ENCODE measurements at regions not wholly inside any gene's neighbourhood (a gene's known extent, or its start where the extent isn't known, plus 50 kb on each side); places are given as distances from the start of the nearest gene placed in this dataset.
"Not testable (repeated sequence)": the region's sequence is repeated elsewhere in the genome, so short reads cannot be mapped to it uniquely, and the experiment has no call there.

GRCh38 chr6:169977434-169978265, 226.2 kb downstream of the ERMARD start:
- no peaks in the 10 kb centered on the region for H3K36me3 Mint-ChIP-seq (ENCODE audit: unreplicated experiment)
- no peak overlapping the region for H3K4me3 Mint-ChIP-seq (ENCODE audit: unreplicated experiment)
- TF ChIP-seq, protein P1, sequence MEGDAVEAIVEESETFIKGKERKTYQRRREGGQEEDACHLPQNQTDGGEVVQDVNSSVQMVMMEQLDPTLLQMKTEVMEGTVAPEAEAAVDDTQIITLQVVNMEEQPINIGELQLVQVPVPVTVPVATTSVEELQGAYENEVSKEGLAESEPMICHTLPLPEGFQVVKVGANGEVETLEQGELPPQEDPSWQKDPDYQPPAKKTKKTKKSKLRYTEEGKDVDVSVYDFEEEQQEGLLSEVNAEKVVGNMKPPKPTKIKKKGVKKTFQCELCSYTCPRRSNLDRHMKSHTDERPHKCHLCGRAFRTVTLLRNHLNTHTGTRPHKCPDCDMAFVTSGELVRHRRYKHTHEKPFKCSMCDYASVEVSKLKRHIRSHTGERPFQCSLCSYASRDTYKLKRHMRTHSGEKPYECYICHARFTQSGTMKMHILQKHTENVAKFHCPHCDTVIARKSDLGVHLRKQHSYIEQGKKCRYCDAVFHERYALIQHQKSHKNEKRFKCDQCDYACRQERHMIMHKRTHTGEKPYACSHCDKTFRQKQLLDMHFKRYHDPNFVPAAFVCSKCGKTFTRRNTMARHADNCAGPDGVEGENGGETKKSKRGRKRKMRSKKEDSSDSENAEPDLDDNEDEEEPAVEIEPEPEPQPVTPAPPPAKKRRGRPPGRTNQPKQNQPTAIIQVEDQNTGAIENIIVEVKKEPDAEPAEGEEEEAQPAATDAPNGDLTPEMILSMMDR (IDR thresholded peaks at IDR 0.05): no peak
- no peak for DNase-seq (ENCODE audit: extremely low spot score, unreplicated experiment)
- no peaks in the 10 kb centered on the region for H3K9me3 Mint-ChIP-seq (ENCODE audit: unreplicated experiment)
- H3K4me1 Mint-ChIP-seq (ENCODE audit: unreplicated experiment): no peaks in the 10 kb centered on the region
- no peak overlapping the region for H3K27ac Mint-ChIP-seq (ENCODE audit: unreplicated experiment)
- no peaks in the 10 kb centered on the region for H3K27me3 Mint-ChIP-seq (ENCODE audit: unreplicated experiment)

- no peak for DNase-seq (ENCODE audit: extremely low spot score, unreplicated experiment)
- Mint-ChIP-seq H3K36me3 (ENCODE audit: unreplicated experiment) (no peaks in the 10 kb centered on the region), H3K27ac (ENCODE audit: unreplicated experiment) (no peak overlapping the region), H3K4me1 (ENCODE audit: unreplicated experiment) (no peaks in the 10 kb centered on the region), H3K27me3 (ENCODE audit: unreplicated experiment) (no peaks in the 10 kb centered on the region), H3K4me3 (ENCODE audit: unreplicated experiment) (no peak overlapping the region), H3K9me3 (ENCODE audit: unreplicated experiment) (no peaks in the 10 kb centered on the region)
- TF ChIP-seq, protein P1 (IDR thresholded peaks at IDR 0.05): no peak
These were observed 225.1 kb downstream of the ERMARD start for GRCh38 chr6:169976301-169977081.

DNA sequence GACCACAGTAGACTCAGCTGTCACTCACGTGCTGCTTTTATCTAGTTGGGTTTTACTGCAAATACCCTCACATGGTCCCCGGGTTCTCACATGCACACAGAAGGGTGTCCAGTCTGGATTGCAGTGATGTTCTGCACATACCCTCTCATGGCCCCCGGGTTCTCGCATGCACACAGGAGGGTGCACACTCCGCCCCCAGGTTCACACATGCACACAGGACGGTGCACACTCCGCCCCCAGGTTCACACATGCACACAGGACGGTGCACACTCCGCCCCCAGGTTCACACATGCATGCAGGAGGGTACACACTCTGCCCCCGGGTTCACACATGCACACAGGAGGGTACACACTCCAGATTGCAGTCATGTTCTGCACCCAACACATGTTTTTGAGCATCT, 224.3 kb downstream of the ERMARD start:
- no peak for DNase-seq (ENCODE audit: extremely low spot score, unreplicated experiment)
- H3K36me3 Mint-ChIP-seq (ENCODE audit: unreplicated experiment): no peaks in the 10 kb centered on the region
- H3K9me3 Mint-ChIP-seq (ENCODE audit: unreplicated experiment): no peaks in the 10 kb centered on the region

GRCh38 chr6:169975286-169975685, 223.9 kb downstream of the ERMARD start:
- Mint-ChIP-seq H3K4me1 (ENCODE audit: unreplicated experiment) (no peaks in the 10 kb centered on the region), H3K27ac (ENCODE audit: unreplicated experiment) (no peak overlapping the region), H3K36me3 (ENCODE audit: unreplicated experiment) (no peaks in the 10 kb centered on the region), H3K27me3 (ENCODE audit: unreplicated experiment) (no peaks in the 10 kb centered on the region), H3K9me3 (ENCODE audit: unreplicated experiment) (no peaks in the 10 kb centered on the region), H3K4me3 (ENCODE audit: unreplicated experiment) (no peak overlapping the region)
- TF ChIP-seq, protein P1 (IDR thresholded peaks at IDR 0.05): no peak
- DNase-seq (ENCODE audit: extremely low spot score, unreplicated experiment): no peak

More for the DNA sequence above, 224.3 kb downstream of the ERMARD start:
- no peaks in the 10 kb centered on the region for H3K4me1 Mint-ChIP-seq (ENCODE audit: unreplicated experiment)
- no peak overlapping the region for H3K27ac Mint-ChIP-seq (ENCODE audit: unreplicated experiment)
- H3K27me3 Mint-ChIP-seq (ENCODE audit: unreplicated experiment): no peaks in the 10 kb centered on the region
- H3K4me3 Mint-ChIP-seq (ENCODE audit: unreplicated experiment): no peak overlapping the region
- TF ChIP-seq, protein P1 (IDR thresholded peaks at IDR 0.05): no peak

GRCh38 chr6:169974663-169975062, 223.2 kb downstream of the ERMARD start:
- no peaks in the 10 kb centered on the region for H3K4me1 Mint-ChIP-seq (ENCODE audit: unreplicated experiment)
- no peak overlapping the region for H3K4me3 Mint-ChIP-seq (ENCODE audit: unreplicated experiment)
- no peaks in the 10 kb centered on the region for H3K27me3 Mint-ChIP-seq (ENCODE audit: unreplicated experiment)
- TF ChIP-seq, protein P1 (IDR thresholded peaks at IDR 0.05): no peak
- no peak overlapping the region for H3K27ac Mint-ChIP-seq (ENCODE audit: unreplicated experiment)
- DNase-seq (ENCODE audit: extremely low spot score, unreplicated experiment): no peak
- no peaks in the 10 kb centered on the region for H3K36me3 Mint-ChIP-seq (ENCODE audit: unreplicated experiment)
- no peaks in the 10 kb centered on the region for H3K9me3 Mint-ChIP-seq (ENCODE audit: unreplicated experiment)

- not testable (repeated sequence) for H3K36me3 Mint-ChIP-seq (ENCODE audit: unreplicated experiment); H3K4me1 Mint-ChIP-seq (ENCODE audit: unreplicated experiment); H3K27ac Mint-ChIP-seq (ENCODE audit: unreplicated experiment); H3K27me3 Mint-ChIP-seq (ENCODE audit: unreplicated experiment); H3K9me3 Mint-ChIP-seq (ENCODE audit: unreplicated experiment); H3K4me3 Mint-ChIP-seq (ENCODE audit: unreplicated experiment)
- DNase-seq (ENCODE audit: extremely low spot score, unreplicated experiment): peak; percentile 84
These were observed 222.4 kb downstream of the ERMARD start for GRCh38 chr6:169973588-169974467.

Data from osteocyte (in vitro differentiated cells).